ENCODE measurements at regions not wholly inside any gene's neighbourhood (a gene's known extent, or its start where the extent isn't known, plus 50 kb on each side); places are given as distances from the start of the nearest gene placed in this dataset.

GRCh38 chr1:221397606-221398005, 344.3 kb downstream of the DUSP10 start:
- Mint-ChIP-seq H3K9me3 (peaks cover 0 to 6% (median 2%) of the 10 kb centered on the region in 6 donors), H3K27me3 (ENCODE audit: low read depth in 3 of 3) (peaks cover 0 to 14% (median 3%) of the 10 kb centered on the region in 3 donors), H3K4me3 (no peak overlapping the region), H3K4me1 (no peaks in the 10 kb centered on the region), H3K36me3 (no peaks in the 10 kb centered on the region), H3K27ac (no peak overlapping the region)
- DNase-seq: no peak

- H3K9me3 Mint-ChIP-seq: peaks cover 0 to 6% (median 0%) of the 10 kb centered on the region in 6 donors
- no peaks in the 10 kb centered on the region for H3K36me3 Mint-ChIP-seq
- no peak overlapping the region for H3K27ac Mint-ChIP-seq
These were observed 336.7 kb downstream of the DUSP10 start for GRCh38 chr1:221405146-221405545.

GRCh38 chr1:221408117-221408803, 333.6 kb downstream of the DUSP10 start:
- Mint-ChIP-seq H3K4me3 (no peak overlapping the region), H3K27me3 (ENCODE audit: low read depth in 3 of 3) (peaks cover 2 to 7% (median 4%) of the 10 kb centered on the region in 3 donors), H3K27ac (no peak overlapping the region), H3K9me3 (no peaks in the 10 kb centered on the region), H3K36me3 (no peaks in the 10 kb centered on the region), H3K4me1 (no peaks in the 10 kb centered on the region)
- DNase-seq: no peak

More at GRCh38 chr1:221405146-221405545, 336.7 kb downstream of the DUSP10 start:
- H3K4me3 Mint-ChIP-seq: no peak overlapping the region
- peaks cover 0 to 11% (median 5%) of the 10 kb centered on the region in 3 donors for H3K27me3 Mint-ChIP-seq (ENCODE audit: low read depth in 3 of 3)
- no peak for DNase-seq
- no peaks in the 10 kb centered on the region for H3K4me1 Mint-ChIP-seq

GRCh38 chr1:221411283-221411682, 330.6 kb downstream of the DUSP10 start:
- H3K4me3 Mint-ChIP-seq: no peak overlapping the region
- H3K27ac Mint-ChIP-seq: no peak overlapping the region
- no peak for DNase-seq

GRCh38 chr1:221414772-221415539, 326.9 kb downstream of the DUSP10 start:
- DNase-seq: no peak
- no peak overlapping the region for H3K4me3 Mint-ChIP-seq
- peaks cover 4 to 8% (median 7%) of the 10 kb centered on the region in 3 donors for H3K27me3 Mint-ChIP-seq (ENCODE audit: low read depth in 3 of 3)
- H3K27ac Mint-ChIP-seq: no peak overlapping the region
- H3K36me3 Mint-ChIP-seq: peaks cover 0 to 3% (median 0%) of the 10 kb centered on the region in 3 donors
- H3K9me3 Mint-ChIP-seq: no peaks in the 10 kb centered on the region
- H3K4me1 Mint-ChIP-seq: no peaks in the 10 kb centered on the region

More at GRCh38 chr1:221411283-221411682, 330.6 kb downstream of the DUSP10 start:
- Mint-ChIP-seq H3K36me3 (peaks cover 0 to 3% (median 0%) of the 10 kb centered on the region in 3 donors), H3K4me1 (no peaks in the 10 kb centered on the region), H3K9me3 (no peaks in the 10 kb centered on the region), H3K27me3 (ENCODE audit: low read depth in 3 of 3) (peaks cover 2 to 11% (median 4%) of the 10 kb centered on the region in 3 donors)

- no peaks in the 10 kb centered on the region for H3K4me1 Mint-ChIP-seq
- no peak overlapping the region for H3K27ac Mint-ChIP-seq
- DNase-seq: no peak
- H3K27me3 Mint-ChIP-seq (ENCODE audit: low read depth in 3 of 3): peaks cover 4 to 8% (median 7%) of the 10 kb centered on the region in 3 donors
- peaks cover 0 to 3% (median 0%) of the 10 kb centered on the region in 3 donors for H3K36me3 Mint-ChIP-seq
- H3K4me3 Mint-ChIP-seq: no peak overlapping the region
- no peaks in the 10 kb centered on the region for H3K9me3 Mint-ChIP-seq
These were observed 326.2 kb downstream of the DUSP10 start for GRCh38 chr1:221415651-221416050.

GRCh38 chr1:221416142-221416541, 325.7 kb downstream of the DUSP10 start:
- Mint-ChIP-seq H3K36me3 (peaks cover 0 to 3% (median 0%) of the 10 kb centered on the region in 3 donors), H3K4me1 (no peaks in the 10 kb centered on the region), H3K27me3 (ENCODE audit: low read depth in 3 of 3) (peaks cover 4 to 8% (median 7%) of the 10 kb centered on the region in 3 donors), H3K9me3 (no peaks in the 10 kb centered on the region), H3K27ac (no peak overlapping the region), H3K4me3 (no peak overlapping the region)
- no peak for DNase-seq

- no peak overlapping the region for H3K4me3 Mint-ChIP-seq
- peaks cover 0 to 3% (median 0%) of the 10 kb centered on the region in 3 donors for H3K36me3 Mint-ChIP-seq
- no peak for DNase-seq
- H3K27me3 Mint-ChIP-seq (ENCODE audit: low read depth in 3 of 3): peaks cover 4 to 8% (median 7%) of the 10 kb centered on the region in 3 donors
- H3K4me1 Mint-ChIP-seq: no peaks in the 10 kb centered on the region
- H3K9me3 Mint-ChIP-seq: no peaks in the 10 kb centered on the region
- no peak overlapping the region for H3K27ac Mint-ChIP-seq
These were observed 325.2 kb downstream of the DUSP10 start for GRCh38 chr1:221416723-221417122.

GRCh38 chr1:221418346-221418745, 323.5 kb downstream of the DUSP10 start:
- Mint-ChIP-seq H3K4me1 (no peaks in the 10 kb centered on the region), H3K27ac (no peak overlapping the region), H3K27me3 (ENCODE audit: low read depth in 3 of 3) (peaks cover 0 to 8% (median 7%) of the 10 kb centered on the region in 3 donors), H3K36me3 (peaks cover 0 to 3% (median 0%) of the 10 kb centered on the region in 3 donors), H3K4me3 (no peak overlapping the region), H3K9me3 (no peaks in the 10 kb centered on the region)
- no peak for DNase-seq

- peaks cover 0 to 7% (median 3%) of the 10 kb centered on the region in 3 donors for H3K27me3 Mint-ChIP-seq (ENCODE audit: low read depth in 3 of 3)
- no peak for DNase-seq
- no peaks in the 10 kb centered on the region for H3K4me1 Mint-ChIP-seq
- H3K4me3 Mint-ChIP-seq: no peak overlapping the region
- no peaks in the 10 kb centered on the region for H3K9me3 Mint-ChIP-seq
- no peaks in the 10 kb centered on the region for H3K36me3 Mint-ChIP-seq
- H3K27ac Mint-ChIP-seq: no peak overlapping the region
These were observed 322.3 kb downstream of the DUSP10 start for GRCh38 chr1:221419513-221420095.

GRCh38 chr1:221429264-221429663, 312.6 kb downstream of the DUSP10 start:
- no peak overlapping the region for H3K27ac Mint-ChIP-seq
- H3K27me3 Mint-ChIP-seq (ENCODE audit: low read depth in 3 of 3): peaks cover 0 to 4% (median 2%) of the 10 kb centered on the region in 3 donors
- H3K36me3 Mint-ChIP-seq: no peaks in the 10 kb centered on the region
- DNase-seq: no peak
- H3K9me3 Mint-ChIP-seq: peaks cover 0 to 6% (median 2%) of the 10 kb centered on the region in 6 donors
- H3K4me1 Mint-ChIP-seq: no peaks in the 10 kb centered on the region
- no peak overlapping the region for H3K4me3 Mint-ChIP-seq

- no peak overlapping the region for H3K27ac Mint-ChIP-seq
- H3K4me3 Mint-ChIP-seq: no peak overlapping the region
- DNase-seq: no peak
- peaks cover 0 to 6% (median 2%) of the 10 kb centered on the region in 6 donors for H3K9me3 Mint-ChIP-seq
- peaks cover 2 to 5% of the 10 kb centered on the region in 2 donors for H3K4me1 Mint-ChIP-seq
- peaks cover 0 to 4% (median 2%) of the 10 kb centered on the region in 3 donors for H3K27me3 Mint-ChIP-seq (ENCODE audit: low read depth in 3 of 3)
- no peaks in the 10 kb centered on the region for H3K36me3 Mint-ChIP-seq
These were observed 311.5 kb downstream of the DUSP10 start for GRCh38 chr1:221430152-221430960.

- Mint-ChIP-seq H3K27ac (no peak overlapping the region), H3K4me3 (no peak overlapping the region), H3K27me3 (ENCODE audit: low read depth in 3 of 3) (peaks cover 0 to 4% (median 2%) of the 10 kb centered on the region in 3 donors), H3K9me3 (peaks cover 0 to 6% (median 2%) of the 10 kb centered on the region in 6 donors), H3K4me1 (peaks cover 2 to 6% of the 10 kb centered on the region in 2 donors), H3K36me3 (no peaks in the 10 kb centered on the region)
- DNase-seq: no peak
These were observed 310.7 kb downstream of the DUSP10 start for GRCh38 chr1:221431068-221431651.

Data from immature natural killer cell (primary cell).